H54 (cell line): ENCODE measurements at regions not wholly inside any gene's neighbourhood (a gene's known extent, or its start where the extent isn't known, plus 50 kb on each side); places are given as distances from the start of the nearest gene placed in this dataset.

Experiments used
- DNase-seq: peaks from one replicate; pipeline ENCODE4 v3.0.0; 2011; ENCODE audit warnings: low spot score, mixed read lengths; ENCODE audit not compliant: insufficient read length
- FAIRE-seq: peaks from 3 replicates; lab custom pipeline; 2011; peaks lifted over from hg19 to GRCh38; lab: Jason Lieb, UNC
- POLR2A ChIP-seq: IDR thresholded peaks from 2 replicates; pipeline ENCODE4 v1.6.1; 2011; ENCODE audit warnings: low read depth, mild to moderate bottlenecking, low read length

DNA sequence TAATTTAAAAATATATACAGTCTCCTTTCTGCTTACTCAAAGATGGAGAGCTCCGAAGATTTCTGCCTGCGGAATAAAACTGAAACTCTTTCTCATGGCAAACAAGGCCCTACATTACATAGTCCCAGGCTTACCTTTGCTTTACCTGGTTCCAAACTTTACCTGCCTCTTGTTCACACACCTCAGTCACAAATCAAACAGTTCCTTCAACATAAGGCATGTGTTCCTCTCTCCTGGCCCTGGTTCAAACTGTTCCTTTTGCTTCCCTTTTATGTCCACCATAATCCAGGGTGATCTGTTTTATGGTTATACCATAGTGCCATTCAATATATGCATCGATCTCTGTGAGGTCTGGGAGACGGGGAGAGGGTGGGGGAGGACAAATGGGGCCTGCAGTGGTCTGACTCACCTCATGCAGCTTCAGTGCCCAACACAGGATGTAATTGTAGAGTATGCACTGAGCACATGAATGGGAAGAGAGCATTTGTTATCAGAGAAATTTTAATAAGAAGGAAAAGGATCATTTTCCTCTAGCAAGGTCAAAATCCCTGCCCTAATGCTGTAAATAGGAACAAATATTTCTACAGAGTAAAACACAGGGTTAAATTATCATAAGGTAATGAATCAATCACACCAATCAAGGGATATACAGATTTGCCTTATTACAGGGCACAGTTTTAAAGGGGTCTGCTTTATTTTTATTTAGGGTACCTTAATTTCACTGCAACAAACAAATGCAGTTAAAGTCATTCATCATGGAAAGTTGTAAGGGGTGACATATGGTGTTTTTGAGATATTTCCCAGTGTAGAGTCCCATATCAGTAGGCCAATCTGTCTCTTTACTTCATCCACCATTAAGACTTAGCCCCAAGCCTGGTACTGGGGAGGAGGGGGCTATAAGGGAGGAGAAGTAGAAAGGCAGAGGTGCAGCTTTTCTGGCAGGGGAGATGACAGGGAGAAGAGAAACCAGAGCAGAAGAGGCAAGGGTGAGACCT, 88.8 kb upstream of the PDE1C start:
- DNase-seq (no peak), FAIRE-seq (no peak)
- TF ChIP-seq POLR2A, result no peak

DNA sequence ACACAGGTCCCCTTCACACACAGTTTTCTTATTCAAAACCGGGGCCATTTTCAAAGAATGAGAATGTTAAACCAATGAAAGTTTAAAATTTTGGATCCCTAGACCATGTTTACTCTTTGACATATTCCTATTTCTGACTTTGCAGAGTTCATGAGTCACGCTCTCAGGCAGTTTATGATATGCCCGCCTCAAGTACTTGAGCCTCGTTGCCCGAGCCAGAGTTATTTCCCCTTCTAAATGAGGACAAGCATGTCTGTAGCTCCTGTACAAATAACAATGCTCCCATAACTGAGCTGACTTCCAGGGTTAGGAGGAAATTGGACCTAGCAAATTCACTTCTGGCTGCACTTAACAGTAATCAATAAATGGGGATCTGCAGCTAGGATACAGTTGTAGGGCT, 87.9 kb upstream of the PDE1C start:
- no peak for FAIRE-seq
- DNase-seq, result no peak
- TF ChIP-seq POLR2A, result no peak

DNA sequence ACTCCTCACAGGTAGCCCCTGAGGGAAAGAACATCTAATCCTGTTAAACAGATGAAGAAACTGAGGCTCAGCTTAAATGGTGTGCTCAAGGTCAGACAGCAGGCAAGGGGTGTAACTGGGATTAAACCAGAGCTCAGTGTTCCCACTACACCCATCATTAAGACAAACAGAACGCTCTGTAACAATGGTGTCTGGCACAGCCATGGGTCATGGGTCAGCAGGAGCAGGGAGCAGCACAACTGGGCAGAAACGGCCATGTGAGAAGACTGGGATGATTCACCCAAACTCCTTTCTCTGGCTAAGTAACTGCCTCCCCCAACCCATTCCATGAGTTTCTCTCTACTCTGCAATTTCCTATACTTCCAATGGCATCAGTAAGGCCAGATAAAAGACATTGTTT, 85.5 kb upstream of the PDE1C start:
- TF ChIP-seq POLR2A, result no peak
- FAIRE-seq (no peak), DNase-seq (no peak)

DNA sequence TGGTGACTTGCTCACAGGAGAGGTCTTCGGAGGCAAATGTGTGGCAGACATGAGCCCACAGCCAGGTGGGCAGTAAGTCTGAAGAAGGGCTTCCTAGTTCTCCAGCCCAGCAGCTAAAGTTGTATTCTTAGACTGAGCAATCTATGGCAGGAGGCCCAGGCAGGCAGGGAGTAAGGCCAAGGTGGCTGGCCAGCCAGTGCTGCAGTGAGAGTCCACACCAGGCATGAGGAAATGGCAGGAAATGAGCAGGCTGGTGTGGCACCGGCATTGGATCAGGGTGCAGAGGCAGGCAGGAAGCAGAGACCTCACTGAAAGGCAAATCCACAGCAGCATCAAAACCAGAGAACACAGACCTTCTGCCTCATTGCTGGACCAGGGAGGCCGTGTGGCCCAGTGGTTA, 84.6 kb upstream of the PDE1C start:
- no peak for DNase-seq
- FAIRE-seq, result no peak
- TF ChIP-seq POLR2A, result no peak

DNA sequence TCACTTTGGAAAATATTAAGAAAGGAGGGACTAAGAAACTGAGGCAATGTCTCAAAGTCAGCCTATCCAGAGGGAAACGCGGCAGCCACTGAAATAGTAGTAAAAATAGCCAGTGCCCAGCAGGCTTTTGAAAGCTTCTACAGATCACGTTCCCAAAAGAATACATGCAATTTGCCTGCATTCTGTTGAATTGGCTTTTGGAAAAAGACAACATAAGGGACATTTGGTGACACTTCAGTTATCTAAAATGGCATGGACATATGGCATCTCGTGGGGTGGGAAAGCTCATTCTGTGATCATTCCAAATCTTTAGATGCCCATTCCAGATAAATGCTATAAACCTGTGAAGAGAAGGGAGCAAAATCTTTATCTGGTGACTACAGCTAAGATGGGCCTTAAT, 82.8 kb upstream of the PDE1C start:
- DNase-seq, result no peak
- no peak for FAIRE-seq
- no peak for TF ChIP-seq POLR2A

DNA sequence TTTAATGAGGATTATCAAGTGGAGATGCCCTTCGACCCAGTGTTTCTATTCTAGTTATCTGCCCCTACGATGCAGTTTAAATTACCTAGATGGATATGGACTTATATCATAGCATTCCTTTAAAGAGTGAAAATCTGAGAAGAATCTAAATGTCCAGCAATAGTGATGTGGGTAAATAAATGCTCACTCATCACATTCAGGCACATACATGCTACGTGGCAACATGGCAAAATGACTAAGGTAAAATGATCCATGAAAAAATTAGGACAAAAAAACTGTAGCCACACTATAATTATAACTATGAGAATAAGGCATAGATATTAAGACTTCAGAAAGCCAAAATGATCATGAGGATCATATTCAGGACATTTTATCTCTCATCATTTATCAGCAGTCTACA, 82.4 kb upstream of the PDE1C start:
- FAIRE-seq (no peak), DNase-seq (no peak)
- no peak for TF ChIP-seq POLR2A

DNA sequence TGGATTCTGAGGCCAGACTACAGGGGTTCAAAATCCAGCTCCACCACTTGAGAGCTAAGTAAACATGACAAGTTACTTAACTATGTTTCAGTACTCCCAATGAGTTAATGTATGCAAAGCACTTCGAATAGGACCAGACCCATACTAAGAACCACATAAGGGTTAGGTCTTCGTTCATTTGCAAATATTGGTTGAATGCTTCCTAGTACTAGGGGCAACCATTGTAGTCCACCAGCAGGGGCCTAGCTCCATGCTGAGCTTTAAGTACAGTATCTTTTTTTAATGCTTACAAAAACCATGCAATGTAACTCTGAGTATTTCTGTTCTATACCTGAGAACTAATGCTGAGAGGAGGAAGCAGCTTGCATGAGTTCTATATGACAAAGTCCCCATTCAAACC, 80.4 kb upstream of the PDE1C start:
- FAIRE-seq, result no peak
- DNase-seq, result no peak
- no peak for TF ChIP-seq POLR2A

DNA sequence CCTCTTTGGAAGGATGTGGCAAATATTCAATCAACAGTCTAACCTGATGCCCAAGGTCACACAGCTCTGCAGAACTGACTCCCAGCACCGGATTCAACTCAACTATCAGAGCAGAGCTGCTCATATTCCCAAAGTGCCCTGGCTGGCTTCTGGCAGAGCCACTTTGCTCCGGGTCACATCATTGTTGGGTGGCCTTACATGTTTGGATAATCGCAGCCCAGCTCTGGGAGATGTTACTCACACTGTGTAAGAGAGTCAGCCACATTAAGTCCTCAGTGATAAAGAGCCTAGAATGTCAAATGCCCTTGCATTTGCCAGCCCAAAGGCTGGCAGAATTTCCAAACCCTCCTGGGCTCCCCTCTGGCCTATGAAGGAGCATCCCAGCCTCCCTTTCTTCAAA, 79.8 kb upstream of the PDE1C start:
- no peak for TF ChIP-seq POLR2A
- DNase-seq, result no peak
- no peak for FAIRE-seq

DNA sequence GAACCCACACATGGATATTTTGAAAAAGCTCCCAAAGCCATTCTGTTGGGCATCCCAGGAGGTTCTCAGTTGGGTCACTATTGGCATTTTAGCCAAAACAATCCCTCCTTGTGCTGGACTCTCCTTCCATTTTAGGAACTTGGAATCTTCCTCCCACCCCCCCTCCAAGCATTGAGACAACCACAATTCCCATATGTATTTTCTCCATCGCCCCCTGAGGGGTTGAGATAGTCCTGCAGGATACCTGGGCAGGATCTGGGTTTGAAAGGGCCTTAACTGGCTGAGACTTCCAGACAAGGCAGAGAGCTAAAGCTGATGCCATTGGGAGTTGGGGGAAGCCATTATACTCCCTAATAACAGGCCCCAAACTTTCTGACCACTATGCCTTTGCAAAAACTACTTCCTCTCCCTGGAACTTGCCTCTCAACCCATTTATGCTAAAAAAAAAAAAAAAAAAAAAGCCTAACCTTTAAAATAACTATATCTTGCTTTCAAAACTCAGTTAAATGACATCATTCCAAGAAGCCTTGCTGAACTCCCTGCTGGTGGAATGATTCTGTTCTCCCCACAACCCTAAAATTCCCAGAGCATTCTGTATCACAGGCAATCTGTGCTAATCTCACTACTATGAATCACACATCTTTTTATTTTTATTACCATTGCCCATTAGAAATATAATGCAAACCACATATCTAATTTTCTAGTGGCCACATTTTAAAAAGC, 77.5 kb upstream of the PDE1C start:
- DNase-seq (no peak), FAIRE-seq (no peak)
- no peak for TF ChIP-seq POLR2A

DNA sequence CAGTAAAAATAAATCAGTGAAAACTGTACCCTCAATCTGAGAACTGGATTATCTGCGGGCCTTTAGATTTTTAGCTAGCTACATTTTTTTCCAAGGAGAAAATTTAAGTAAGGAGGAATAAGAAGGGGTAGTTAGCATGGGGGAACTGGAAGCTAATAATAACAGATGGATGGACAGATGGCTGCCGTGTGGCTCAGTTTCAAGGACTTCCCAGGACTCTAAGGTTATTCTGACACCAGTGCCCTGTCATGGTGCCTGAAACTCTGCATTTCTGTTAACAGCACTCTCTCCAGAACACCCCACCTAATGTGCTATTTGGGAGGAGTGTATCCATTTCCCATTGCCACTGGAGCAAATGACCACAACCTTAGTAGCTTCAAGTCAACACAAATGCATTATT, 75.7 kb upstream of the PDE1C start:
- FAIRE-seq (no peak), DNase-seq (no peak)
- TF ChIP-seq POLR2A, result no peak

DNA sequence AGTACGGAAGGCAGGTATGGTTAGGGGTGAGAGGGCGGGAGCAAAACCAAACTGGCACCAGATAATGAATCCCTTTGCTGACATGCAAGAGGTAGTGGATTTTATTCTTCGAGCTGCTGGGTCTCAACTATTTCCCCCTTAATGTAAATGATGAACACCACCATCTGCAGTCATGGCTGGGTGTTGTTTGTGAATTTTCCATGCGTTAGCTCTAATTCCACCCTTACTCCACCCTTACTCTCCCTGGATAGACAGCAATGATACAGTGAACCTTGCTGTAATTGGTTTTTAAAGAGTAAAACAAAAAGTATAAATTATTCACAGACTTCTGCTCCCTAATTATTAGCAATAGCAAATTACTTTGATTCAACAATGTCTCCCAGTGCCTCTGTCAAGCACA, 74.5 kb upstream of the PDE1C start:
- DNase-seq (no peak), FAIRE-seq (no peak)
- no peak for TF ChIP-seq POLR2A

DNA sequence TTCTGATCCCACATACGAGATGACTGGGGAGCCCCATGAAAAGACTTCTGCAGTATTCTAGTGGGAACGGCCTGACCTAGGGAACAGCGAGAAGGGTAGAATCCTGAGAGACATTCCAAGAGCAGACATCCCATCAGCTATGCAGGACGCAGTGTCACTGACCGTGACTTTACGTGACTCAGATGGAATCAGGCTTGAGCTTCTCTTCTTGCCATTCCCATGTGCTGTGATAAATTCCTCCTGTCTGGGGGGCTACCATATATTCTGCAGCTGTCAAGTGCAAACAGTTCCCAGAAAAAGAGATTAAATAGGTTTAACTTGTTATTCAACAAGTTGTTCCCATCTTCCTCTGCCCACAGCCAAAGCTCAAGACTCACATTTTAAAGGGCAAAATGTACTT, 73.1 kb upstream of the PDE1C start:
- TF ChIP-seq POLR2A, result peak; percentile 18; the same call in 1 of the 2 replicates
- FAIRE-seq (no peak), DNase-seq (no peak)

DNA sequence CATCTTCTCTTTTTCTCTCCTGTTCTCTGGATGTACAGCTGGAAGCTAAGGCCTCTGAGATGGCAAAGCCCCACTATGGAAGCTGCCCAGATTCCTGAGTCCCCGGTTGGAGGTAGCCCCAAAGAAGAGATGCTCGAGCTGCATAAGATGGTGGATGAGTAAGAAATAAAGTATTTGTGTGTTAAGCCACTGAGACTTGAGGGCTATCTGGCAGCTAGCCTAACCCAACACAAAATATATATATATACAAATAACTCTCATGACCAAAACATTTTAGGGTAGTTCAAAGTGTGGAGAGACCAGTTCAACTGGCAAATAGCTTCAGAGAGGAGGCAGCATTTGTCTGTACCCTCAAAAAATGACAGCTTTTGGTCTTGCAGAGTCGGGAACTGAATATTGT, 72.4 kb upstream of the PDE1C start:
- no peak for TF ChIP-seq POLR2A
- no peak for FAIRE-seq
- DNase-seq, result no peak

DNA sequence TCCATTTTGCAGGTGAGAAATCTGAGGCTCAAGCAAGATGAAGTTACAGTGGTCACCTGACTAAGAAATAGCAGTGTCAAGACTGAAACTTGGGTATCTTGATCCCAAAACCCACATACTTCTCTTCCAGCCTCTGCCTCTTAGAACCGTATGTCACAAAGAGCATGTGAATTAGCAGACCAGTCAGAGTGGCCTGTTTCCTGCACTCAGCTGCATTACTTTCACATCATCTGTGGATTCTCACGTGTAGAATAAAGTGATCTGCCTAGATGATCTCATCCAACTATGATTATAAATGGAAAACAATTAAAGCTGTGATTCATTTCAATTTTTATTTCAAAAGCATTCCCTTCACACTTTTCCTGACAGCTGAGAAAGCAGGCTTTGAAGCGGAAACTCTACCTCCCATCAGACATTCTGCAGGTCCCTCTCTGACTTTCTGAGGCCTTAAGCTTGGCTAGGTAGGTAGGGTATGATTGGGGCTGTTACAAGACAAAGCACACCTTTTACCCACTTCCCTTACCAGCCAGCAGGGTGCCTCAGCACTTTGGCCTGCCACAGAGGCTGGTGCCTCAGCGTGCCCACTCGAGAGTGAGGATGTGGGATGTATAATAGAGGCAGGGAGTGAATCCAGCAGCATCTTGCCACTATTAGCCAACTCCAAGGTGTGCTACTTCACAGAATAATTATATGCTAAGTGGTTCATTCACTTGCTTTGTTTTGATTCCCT, 70.2 kb upstream of the PDE1C start:
- FAIRE-seq (no peak), DNase-seq (no peak)
- no peak for TF ChIP-seq POLR2A
